ENCODE measurements at regions not wholly inside any gene's neighbourhood (a gene's known extent, or its start where the extent isn't known, plus 50 kb on each side); places are given as distances from the start of the nearest gene placed in this dataset.
"Not testable (repeated sequence)": the region's sequence is repeated elsewhere in the genome, so short reads cannot be mapped to it uniquely, and the experiment has no call there.

GRCh38 chr3:144816323-144816722 lies 844.7 kb downstream of the DIPK2A start:
- Mint-ChIP-seq H3K4me3 (no peak overlapping the region), H3K9me3 (no peaks in the 10 kb centered on the region), H3K4me1 (ENCODE audit: low read depth) (no peaks in the 10 kb centered on the region), H3K27me3 (ENCODE audit: insufficient read depth) (no peaks in the 10 kb centered on the region), H3K36me3 (ENCODE audit: low read depth) (no peaks in the 10 kb centered on the region), H3K27ac (no peak overlapping the region)
- DNase-seq (ENCODE audit: low spot score), result no peak
- intact Hi-C loops (cut with micrococcal nuclease), result no loop called here

DNA sequence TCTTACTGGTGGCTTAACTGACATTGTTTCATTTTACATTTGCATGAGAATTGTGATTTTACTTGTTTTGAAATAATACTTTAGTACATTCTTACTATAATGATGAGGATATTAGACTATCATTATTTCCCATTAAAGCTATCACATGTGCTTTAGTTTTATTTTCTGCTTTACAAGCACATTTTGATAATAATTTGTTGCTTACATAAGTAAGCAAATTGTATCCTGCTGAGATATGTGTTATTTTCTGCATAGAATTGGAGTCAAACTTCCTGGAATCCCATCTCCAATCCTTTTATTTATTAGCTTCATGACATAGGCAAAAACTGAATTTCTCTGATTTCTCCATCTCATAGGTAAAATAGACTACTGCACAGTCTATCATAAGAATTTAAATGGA lies 847.4 kb downstream of the DIPK2A start:
- Mint-ChIP-seq H3K9me3 (no peaks in the 10 kb centered on the region), H3K4me3 (no peak overlapping the region), H3K4me1 (ENCODE audit: low read depth) (no peaks in the 10 kb centered on the region), H3K27me3 (ENCODE audit: insufficient read depth) (no peaks in the 10 kb centered on the region), H3K27ac (no peak overlapping the region), H3K36me3 (ENCODE audit: low read depth) (no peaks in the 10 kb centered on the region)
- intact Hi-C loops (cut with micrococcal nuclease), result no loop called here
- DNase-seq (ENCODE audit: low spot score), result no peak

- H3K27ac Mint-ChIP-seq; H3K4me1 Mint-ChIP-seq (ENCODE audit: low read depth); H3K9me3 Mint-ChIP-seq; H3K27me3 Mint-ChIP-seq (ENCODE audit: insufficient read depth); DNase-seq (ENCODE audit: low spot score); H3K4me3 Mint-ChIP-seq; intact Hi-C loops (cut with micrococcal nuclease); H3K36me3 Mint-ChIP-seq (ENCODE audit: low read depth): not testable (repeated sequence)
Observed at GRCh38 chr3:144820232-144820631, 848.6 kb downstream of the DIPK2A start.

DNA sequence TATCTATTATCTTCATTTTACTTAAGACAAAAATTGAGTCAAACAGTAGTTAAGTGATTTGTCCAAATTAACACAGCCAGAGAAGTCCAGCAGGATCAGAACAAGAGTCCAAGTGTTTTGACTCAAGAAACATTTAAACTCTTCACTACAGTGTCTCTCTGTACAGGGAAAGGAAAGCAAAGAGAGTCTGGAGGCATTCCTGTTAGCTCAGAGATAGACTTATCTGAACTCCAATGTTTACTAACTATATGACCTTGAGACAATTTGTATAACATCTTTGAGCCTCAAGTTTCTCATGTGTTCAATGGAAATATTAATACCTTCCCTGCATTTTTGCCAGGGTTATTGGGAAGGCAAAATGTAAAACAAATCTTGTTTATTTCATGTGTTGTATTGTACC lies 849.1 kb downstream of the DIPK2A start:
- Mint-ChIP-seq H3K36me3 (ENCODE audit: low read depth) (no peaks in the 10 kb centered on the region), H3K9me3 (peaks cover 4% of the 10 kb centered on the region), H3K4me1 (ENCODE audit: low read depth) (no peaks in the 10 kb centered on the region), H3K27ac (no peak overlapping the region), H3K27me3 (ENCODE audit: insufficient read depth) (no peaks in the 10 kb centered on the region), H3K4me3 (no peak overlapping the region)
- intact Hi-C loops (cut with micrococcal nuclease), result no loop called here
- no peak for DNase-seq (ENCODE audit: low spot score)

DNA sequence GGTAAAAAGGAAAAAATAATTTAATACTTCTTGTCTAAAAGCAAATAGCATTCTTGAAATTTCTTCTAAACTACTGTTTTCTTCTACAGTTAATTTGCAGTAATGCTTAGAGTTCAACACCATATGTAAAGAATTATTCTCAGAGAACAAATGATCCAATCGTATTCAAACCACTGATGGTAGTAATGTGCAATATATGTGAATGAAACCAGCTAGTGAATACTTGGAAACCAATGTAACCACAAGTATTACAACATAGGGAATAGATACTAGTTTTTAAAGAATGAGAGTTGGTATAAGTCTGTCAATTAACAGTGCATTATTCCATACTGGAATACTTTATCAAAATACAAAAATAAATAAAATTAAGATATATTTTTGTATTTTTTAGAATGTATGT lies 850.0 kb downstream of the DIPK2A start:
- intact Hi-C loops (cut with micrococcal nuclease), result no loop called here
- DNase-seq (ENCODE audit: low spot score), result no peak
- Mint-ChIP-seq H3K4me1 (ENCODE audit: low read depth) (no peaks in the 10 kb centered on the region), H3K27me3 (ENCODE audit: insufficient read depth) (no peaks in the 10 kb centered on the region), H3K9me3 (peaks cover 4% of the 10 kb centered on the region), H3K36me3 (ENCODE audit: low read depth) (no peaks in the 10 kb centered on the region), H3K4me3 (no peak overlapping the region), H3K27ac (no peak overlapping the region)

DNA sequence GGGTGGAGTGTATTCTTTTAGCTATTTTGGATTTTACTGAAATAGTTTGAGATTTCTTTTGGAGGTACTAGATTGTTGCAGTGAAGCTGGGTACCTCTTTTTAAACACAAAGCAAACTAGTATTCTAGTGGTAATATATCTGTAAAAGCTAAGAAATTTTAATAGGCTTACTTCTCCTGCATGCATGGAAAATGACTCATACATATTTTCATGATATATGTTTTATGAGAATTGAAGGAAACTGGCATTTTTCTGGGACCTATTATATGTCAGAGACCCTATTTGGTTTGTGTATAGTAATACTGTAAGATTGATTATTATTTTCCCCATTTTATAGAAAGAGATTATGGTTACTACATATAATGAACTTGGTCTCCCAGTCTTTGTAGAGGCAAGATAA lies 851.0 kb downstream of the DIPK2A start:
- Mint-ChIP-seq H3K4me3 (no peak overlapping the region), H3K27me3 (ENCODE audit: insufficient read depth) (no peaks in the 10 kb centered on the region), H3K9me3 (peaks cover 4% of the 10 kb centered on the region), H3K4me1 (ENCODE audit: low read depth) (no peaks in the 10 kb centered on the region), H3K27ac (no peak overlapping the region), H3K36me3 (ENCODE audit: low read depth) (no peaks in the 10 kb centered on the region)
- intact Hi-C loops (cut with micrococcal nuclease), result no loop called here
- no peak for DNase-seq (ENCODE audit: low spot score)

GRCh38 chr3:144831955-144832716 lies 860.5 kb downstream of the DIPK2A start:
- no peak for DNase-seq (ENCODE audit: low spot score)
- no peak overlapping the region for H3K4me3 Mint-ChIP-seq
- intact Hi-C loops (cut with micrococcal nuclease), result no loop called here
- no peaks in the 10 kb centered on the region for H3K27me3 Mint-ChIP-seq (ENCODE audit: insufficient read depth)
- no peaks in the 10 kb centered on the region for H3K36me3 Mint-ChIP-seq (ENCODE audit: low read depth)
- peaks cover 14% of the 10 kb centered on the region for H3K9me3 Mint-ChIP-seq
- no peak overlapping the region for H3K27ac Mint-ChIP-seq
- H3K4me1 Mint-ChIP-seq (ENCODE audit: low read depth), result no peaks in the 10 kb centered on the region

DNA sequence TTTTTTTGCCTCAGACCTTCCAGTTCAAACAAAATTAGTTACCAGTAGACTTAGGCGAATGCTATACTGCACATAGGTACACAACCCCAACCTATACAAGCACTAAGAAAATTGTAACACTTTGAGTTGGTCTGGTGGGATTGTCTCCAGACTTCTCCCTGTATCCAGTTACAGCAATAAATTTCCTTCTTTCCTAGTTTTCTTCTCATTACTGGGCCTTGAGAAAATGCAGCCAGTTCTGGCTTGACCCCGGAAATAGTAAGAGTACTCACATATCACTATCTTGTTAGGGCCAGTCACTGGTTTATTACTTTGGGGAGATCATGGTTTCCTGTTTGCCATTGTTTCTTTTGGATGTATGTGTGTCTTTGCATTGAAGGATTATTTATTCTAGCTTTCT lies 868.4 kb downstream of the DIPK2A start:
- H3K9me3 Mint-ChIP-seq, result peaks cover 12% of the 10 kb centered on the region

DNA sequence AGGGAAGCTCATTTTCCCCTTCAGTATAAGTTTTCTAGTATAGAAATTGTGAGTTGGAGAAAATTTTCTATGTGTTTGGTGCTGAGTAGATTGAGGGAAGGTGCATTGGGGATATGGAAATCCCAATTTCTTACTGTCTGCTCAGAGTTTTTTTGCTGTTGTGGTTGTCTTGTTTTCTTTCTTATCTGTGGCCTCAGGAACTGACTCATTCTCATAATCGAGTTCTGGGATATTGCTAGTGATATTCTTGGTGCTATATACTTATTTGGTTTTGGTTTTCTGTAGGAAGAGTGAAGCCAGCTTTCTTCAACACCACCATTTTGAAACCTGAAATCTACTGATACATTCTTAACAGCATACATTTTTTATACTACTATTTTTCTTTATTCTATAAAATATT lies 869.2 kb downstream of the DIPK2A start:
- Mint-ChIP-seq H3K36me3 (ENCODE audit: low read depth) (no peaks in the 10 kb centered on the region), H3K27me3 (ENCODE audit: insufficient read depth) (no peaks in the 10 kb centered on the region), H3K27ac (no peak overlapping the region), H3K4me1 (ENCODE audit: low read depth) (no peaks in the 10 kb centered on the region), H3K4me3 (no peak overlapping the region), H3K9me3 (peaks cover 4% of the 10 kb centered on the region)
- intact Hi-C loops (cut with micrococcal nuclease), result no loop called here
- no peak for DNase-seq (ENCODE audit: low spot score)

More for the DNA sequence above, 868.4 kb downstream of the DIPK2A start:
- DNase-seq (ENCODE audit: low spot score), result no peak
- H3K36me3 Mint-ChIP-seq (ENCODE audit: low read depth), result no peaks in the 10 kb centered on the region
- intact Hi-C loops (cut with micrococcal nuclease), result no loop called here
- no peak overlapping the region for H3K27ac Mint-ChIP-seq
- H3K27me3 Mint-ChIP-seq (ENCODE audit: insufficient read depth), result no peaks in the 10 kb centered on the region
- H3K4me1 Mint-ChIP-seq (ENCODE audit: low read depth), result no peaks in the 10 kb centered on the region
- no peak overlapping the region for H3K4me3 Mint-ChIP-seq

GRCh38 chr3:144843099-144843498 lies 871.5 kb downstream of the DIPK2A start:
- Mint-ChIP-seq H3K27ac (no peak overlapping the region), H3K36me3 (ENCODE audit: low read depth) (no peaks in the 10 kb centered on the region), H3K9me3 (peaks cover 4% of the 10 kb centered on the region), H3K27me3 (ENCODE audit: insufficient read depth) (no peaks in the 10 kb centered on the region), H3K4me3 (no peak overlapping the region), H3K4me1 (ENCODE audit: low read depth) (no peaks in the 10 kb centered on the region)
- intact Hi-C loops (cut with micrococcal nuclease), result no loop called here
- no peak for DNase-seq (ENCODE audit: low spot score)

DNA sequence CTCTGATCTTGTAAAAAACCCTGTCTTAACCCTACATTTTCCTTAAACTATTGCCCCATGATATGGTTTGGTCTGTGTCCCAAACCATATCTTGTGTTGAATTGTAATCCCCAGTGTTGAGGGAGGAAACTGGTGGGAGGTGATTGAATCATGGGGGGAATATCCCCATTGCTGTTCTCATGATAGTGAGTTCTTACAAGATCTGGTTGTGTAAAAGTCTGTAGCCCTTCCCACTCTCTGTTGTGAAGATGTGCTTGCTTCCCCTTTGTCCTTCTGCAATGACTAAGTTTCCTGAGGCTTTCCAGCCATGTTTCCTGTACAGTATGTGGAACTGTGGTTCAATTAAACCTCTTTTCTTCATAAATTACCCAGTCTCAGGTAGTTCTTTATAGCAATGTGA lies 881.4 kb downstream of the DIPK2A start:
- Mint-ChIP-seq H3K27me3 (ENCODE audit: insufficient read depth) (no peaks in the 10 kb centered on the region), H3K9me3 (no peaks in the 10 kb centered on the region), H3K4me3 (no peak overlapping the region), H3K4me1 (ENCODE audit: low read depth) (no peaks in the 10 kb centered on the region), H3K36me3 (ENCODE audit: low read depth) (no peaks in the 10 kb centered on the region), H3K27ac (no peak overlapping the region)
- intact Hi-C loops (cut with micrococcal nuclease), result no loop called here
- no peak for DNase-seq (ENCODE audit: low spot score)

- H3K4me1 Mint-ChIP-seq (ENCODE audit: low read depth); DNase-seq (ENCODE audit: low spot score); intact Hi-C loops (cut with micrococcal nuclease); H3K27ac Mint-ChIP-seq; H3K27me3 Mint-ChIP-seq (ENCODE audit: insufficient read depth); H3K4me3 Mint-ChIP-seq; H3K9me3 Mint-ChIP-seq; H3K36me3 Mint-ChIP-seq (ENCODE audit: low read depth): not testable (repeated sequence)
Observed at GRCh38 chr3:144854020-144854419, 882.4 kb downstream of the DIPK2A start.

DNA sequence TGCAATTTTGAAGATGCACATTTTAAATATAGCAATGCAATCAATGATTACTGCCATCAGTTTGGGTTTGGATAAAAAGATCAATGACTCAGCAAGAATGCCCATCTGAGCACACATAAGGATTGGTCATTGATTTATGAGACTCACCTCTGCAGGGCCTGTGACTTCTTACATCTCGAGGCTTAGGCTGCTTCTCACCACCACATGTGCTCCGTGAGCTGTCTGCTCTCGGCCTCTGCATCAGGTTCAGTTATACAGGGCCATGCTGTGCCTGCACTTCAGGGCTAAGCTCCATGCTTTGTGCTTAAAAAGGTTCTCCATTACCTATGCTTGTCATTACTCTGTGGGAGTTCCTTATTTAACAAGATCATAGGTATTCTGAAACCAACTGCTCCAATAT lies 887.5 kb downstream of the DIPK2A start:
- Mint-ChIP-seq H3K36me3 (ENCODE audit: low read depth) (no peaks in the 10 kb centered on the region), H3K27me3 (ENCODE audit: insufficient read depth) (no peaks in the 10 kb centered on the region), H3K27ac (no peak overlapping the region), H3K4me3 (no peak overlapping the region), H3K4me1 (ENCODE audit: low read depth) (no peaks in the 10 kb centered on the region), H3K9me3 (no peaks in the 10 kb centered on the region)
- intact Hi-C loops (cut with micrococcal nuclease), result no loop called here
- no peak for DNase-seq (ENCODE audit: low spot score)

DNA sequence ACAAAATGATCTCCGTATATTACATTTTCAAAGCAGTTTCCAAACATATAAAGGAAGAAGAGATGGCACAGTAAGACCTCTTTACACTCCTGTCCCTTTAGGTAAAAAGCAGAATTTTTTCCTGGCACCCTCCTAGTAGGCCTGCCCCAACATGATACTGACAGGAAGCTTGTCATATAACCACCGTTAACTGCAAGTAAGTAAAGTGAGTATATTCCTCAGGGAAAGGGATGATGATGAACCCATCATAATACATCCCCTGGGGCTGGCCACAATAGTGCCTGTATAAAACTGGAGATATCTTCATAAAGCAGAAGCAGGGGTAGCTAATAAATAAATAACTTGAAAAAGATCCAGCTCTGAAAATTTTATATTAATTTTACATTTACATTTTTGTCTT lies 893.0 kb downstream of the DIPK2A start:
- H3K27ac Mint-ChIP-seq, result no peak overlapping the region
- no peaks in the 10 kb centered on the region for H3K27me3 Mint-ChIP-seq (ENCODE audit: insufficient read depth)
- H3K4me3 Mint-ChIP-seq, result no peak overlapping the region
- intact Hi-C loops (cut with micrococcal nuclease), result no loop called here
- no peaks in the 10 kb centered on the region for H3K9me3 Mint-ChIP-seq
- H3K36me3 Mint-ChIP-seq (ENCODE audit: low read depth), result no peaks in the 10 kb centered on the region
- DNase-seq (ENCODE audit: low spot score), result no peak
- no peaks in the 10 kb centered on the region for H3K4me1 Mint-ChIP-seq (ENCODE audit: low read depth)
